ENCODE measurements at regions not wholly inside any gene's neighbourhood (a gene's known extent, or its start where the extent isn't known, plus 50 kb on each side); places are given as distances from the start of the nearest gene placed in this dataset.
"Not testable (repeated sequence)": the region's sequence is repeated elsewhere in the genome, so short reads cannot be mapped to it uniquely, and the experiment has no call there.

DNA sequence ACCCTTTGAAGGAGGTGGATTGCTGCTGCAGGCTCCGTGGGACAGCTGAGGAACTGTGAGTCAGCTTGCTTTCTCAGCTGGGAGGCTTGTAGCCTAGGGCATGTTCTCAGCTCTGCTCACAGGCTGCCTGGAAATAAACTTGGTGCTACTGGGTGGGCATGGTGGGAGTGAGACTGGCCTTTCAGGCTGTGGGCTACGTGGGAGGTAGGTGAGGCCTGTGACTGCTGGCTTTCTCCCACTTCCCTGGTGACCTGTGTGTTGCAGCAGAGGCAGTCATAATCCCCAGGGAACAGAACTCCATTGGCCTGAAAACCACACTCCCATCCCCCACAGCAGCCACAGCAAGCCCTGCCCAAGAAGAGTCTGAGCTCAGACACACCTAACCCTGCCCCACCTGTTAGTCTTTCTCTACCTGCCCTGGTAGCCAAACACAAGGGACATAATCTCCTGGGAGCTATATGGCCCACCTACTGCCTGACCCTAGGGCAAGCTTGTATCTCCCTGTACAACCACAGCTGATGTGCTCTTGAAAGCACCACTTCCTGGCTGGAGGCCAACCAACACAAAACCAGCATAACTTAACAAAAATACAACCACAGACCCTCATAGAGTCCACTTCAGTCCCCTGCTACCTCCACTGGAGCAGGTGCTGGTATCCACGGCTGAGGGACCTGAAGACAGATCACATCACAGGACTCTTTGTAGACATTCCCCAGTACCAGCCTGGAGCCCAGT, 236.5 kb downstream of the SQOR start:
- Histone ChIP-seq H3K4me3 (ENCODE audit: low read depth, low read length) (no peak overlapping the region), H3K36me3 (no peaks in the 10 kb centered on the region), H3K27me3 (ENCODE audit: insufficient read depth, low read depth, severe bottlenecking) (no peaks in the 10 kb centered on the region), H3K9me3 (ENCODE audit: severe bottlenecking) (peaks cover 2% of the 10 kb centered on the region), H3K27ac (no peak overlapping the region)
- no peak for DNase-seq
- TF ChIP-seq, protein P1, sequence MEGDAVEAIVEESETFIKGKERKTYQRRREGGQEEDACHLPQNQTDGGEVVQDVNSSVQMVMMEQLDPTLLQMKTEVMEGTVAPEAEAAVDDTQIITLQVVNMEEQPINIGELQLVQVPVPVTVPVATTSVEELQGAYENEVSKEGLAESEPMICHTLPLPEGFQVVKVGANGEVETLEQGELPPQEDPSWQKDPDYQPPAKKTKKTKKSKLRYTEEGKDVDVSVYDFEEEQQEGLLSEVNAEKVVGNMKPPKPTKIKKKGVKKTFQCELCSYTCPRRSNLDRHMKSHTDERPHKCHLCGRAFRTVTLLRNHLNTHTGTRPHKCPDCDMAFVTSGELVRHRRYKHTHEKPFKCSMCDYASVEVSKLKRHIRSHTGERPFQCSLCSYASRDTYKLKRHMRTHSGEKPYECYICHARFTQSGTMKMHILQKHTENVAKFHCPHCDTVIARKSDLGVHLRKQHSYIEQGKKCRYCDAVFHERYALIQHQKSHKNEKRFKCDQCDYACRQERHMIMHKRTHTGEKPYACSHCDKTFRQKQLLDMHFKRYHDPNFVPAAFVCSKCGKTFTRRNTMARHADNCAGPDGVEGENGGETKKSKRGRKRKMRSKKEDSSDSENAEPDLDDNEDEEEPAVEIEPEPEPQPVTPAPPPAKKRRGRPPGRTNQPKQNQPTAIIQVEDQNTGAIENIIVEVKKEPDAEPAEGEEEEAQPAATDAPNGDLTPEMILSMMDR (IDR thresholded peaks at IDR 0.05; ENCODE audit: low read depth, low read length): no peak

DNA sequence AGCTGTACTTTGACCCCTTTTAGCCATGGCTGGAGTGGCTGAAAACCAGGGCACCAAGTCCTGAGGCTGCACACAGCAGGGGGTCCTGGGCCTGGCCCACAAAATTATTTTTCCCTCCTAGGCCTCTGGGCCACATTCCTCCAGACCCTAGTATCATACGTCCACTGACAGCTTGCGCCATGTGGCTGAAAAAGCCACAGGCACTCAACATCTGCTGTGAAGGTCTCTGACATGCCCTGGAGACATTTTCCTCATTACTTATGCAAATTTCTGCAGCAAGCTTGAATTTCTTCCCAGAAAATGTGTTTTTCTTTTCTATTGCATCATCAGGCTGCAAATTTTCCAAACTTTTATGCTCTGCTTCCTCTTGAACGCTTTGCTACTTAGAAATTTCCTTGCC, 239.0 kb downstream of the SQOR start:
- peaks cover 2% of the 10 kb centered on the region for H3K9me3 ChIP-seq (ENCODE audit: severe bottlenecking)
- no peak overlapping the region for H3K4me3 ChIP-seq (ENCODE audit: low read depth, low read length)
- H3K27me3 ChIP-seq (ENCODE audit: insufficient read depth, low read depth, severe bottlenecking): no peaks in the 10 kb centered on the region
- no peak overlapping the region for H3K27ac ChIP-seq
- TF ChIP-seq, protein P1 (IDR thresholded peaks at IDR 0.05; ENCODE audit: low read depth, low read length): no peak
- no peaks in the 10 kb centered on the region for H3K36me3 ChIP-seq
- no peak for DNase-seq

DNA sequence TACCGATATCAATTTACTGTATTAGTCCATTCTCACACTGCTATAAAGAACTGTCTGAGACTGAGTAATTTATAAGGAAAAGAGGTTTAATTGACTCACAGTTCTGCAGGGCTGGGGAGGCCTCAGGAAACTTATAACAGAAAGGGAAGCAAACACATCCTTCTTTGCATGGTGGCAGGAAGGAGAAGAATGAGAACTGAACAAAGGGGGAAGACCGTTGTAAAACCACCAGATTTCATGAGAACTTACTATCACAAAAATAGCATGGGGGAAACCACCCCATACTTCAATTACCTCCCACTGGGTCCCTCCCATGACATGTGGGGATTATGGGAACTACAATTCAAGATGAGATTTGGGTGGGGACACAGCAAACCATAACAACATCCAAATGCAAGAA, 239.7 kb downstream of the SQOR start:
- H3K4me3 ChIP-seq (ENCODE audit: low read depth, low read length); H3K27me3 ChIP-seq (ENCODE audit: insufficient read depth, low read depth, severe bottlenecking); H3K9me3 ChIP-seq (ENCODE audit: severe bottlenecking); H3K27ac ChIP-seq; DNase-seq; H3K36me3 ChIP-seq: not testable (repeated sequence)

DNA sequence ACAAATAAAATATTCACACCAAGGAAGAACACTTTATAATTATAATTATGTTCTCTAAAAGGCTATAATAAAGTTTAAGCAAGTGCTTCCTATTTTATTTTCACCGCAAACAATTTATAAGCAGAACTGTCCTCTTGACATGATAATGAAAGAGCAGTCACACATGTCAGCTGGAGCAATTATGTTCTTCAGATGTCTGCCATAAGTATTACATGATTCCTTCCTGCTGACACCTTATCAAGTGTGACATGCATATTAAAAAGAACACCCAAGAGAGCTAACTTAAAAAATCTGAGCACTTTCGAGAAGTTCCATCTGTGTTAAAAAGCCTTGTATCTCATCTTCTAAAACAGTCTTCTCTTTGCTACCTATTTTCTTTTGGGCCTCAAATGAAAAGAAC, 249.5 kb downstream of the SQOR start:
- Histone ChIP-seq H3K27me3 (ENCODE audit: insufficient read depth, low read depth, severe bottlenecking) (no peaks in the 10 kb centered on the region), H3K27ac (no peak overlapping the region), H3K4me3 (ENCODE audit: low read depth, low read length) (no peak overlapping the region), H3K9me3 (ENCODE audit: severe bottlenecking) (no peaks in the 10 kb centered on the region), H3K36me3 (no peaks in the 10 kb centered on the region)
- DNase-seq: no peak
- TF ChIP-seq, protein P1 (IDR thresholded peaks at IDR 0.05; ENCODE audit: low read depth, low read length): no peak

DNA sequence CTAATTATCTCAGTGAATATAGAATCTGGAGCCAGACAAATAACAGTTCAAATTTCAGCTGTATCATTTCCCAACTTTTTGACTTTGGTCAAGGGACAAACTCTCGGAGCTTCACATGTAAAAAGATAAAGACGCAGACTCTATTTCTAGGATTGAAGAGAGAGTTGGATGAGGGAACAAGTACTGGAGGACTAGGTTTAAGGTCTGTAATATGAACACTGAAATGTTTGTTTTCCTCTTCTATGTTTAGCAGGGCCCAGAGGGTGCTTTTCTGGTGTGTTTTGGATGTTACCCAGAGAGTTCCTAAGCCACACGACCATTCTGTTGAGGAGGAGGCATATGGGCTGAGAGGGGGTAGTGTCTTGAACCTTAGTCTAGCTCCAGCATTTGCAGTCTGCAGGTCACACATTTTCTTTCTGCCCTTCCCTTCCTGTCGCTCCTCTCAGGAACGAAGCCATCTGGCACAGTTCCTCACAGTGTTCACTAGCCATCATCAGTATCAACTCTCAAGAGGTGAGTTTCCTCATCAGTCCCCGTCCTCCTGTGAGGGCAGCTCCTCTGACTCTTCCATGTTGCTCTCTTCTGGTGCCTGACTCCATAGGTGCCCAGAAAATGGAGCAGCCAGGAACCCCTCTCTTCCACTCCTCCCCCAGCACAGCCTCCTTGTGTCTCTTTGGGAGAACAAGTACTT, 250.1 kb downstream of the SQOR start:
- H3K27ac ChIP-seq: no peak overlapping the region
- H3K36me3 ChIP-seq: no peaks in the 10 kb centered on the region
- TF ChIP-seq, protein P1 (IDR thresholded peaks at IDR 0.05; ENCODE audit: low read depth, low read length): no peak

DNA sequence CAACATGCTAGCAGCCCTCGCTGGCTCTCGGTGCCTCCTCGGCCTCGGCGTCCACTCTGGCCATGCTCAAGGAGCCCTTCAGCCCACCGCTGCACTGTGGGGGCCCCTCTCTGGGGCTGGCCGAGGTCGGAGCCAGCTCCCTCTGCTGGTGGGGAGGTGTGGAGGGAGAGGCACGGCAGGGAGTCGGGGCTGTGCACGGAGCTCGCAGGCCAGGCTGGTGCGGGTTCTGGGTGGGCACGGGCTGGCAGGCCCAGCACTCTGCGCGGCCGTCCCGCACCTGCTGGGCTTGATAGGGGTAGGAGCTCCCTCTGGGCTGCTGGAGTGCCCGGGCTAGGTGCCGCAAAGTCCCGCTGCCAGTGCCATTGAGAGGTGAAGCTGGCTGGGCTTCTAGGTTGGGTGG, 251.0 kb downstream of the SQOR start:
- Histone ChIP-seq H3K27ac (no peak overlapping the region), H3K36me3 (no peaks in the 10 kb centered on the region), H3K27me3 (ENCODE audit: insufficient read depth, low read depth, severe bottlenecking) (no peaks in the 10 kb centered on the region), H3K4me3 (ENCODE audit: low read depth, low read length) (no peak overlapping the region), H3K9me3 (ENCODE audit: severe bottlenecking) (no peaks in the 10 kb centered on the region)
- TF ChIP-seq, protein P1 (IDR thresholded peaks at IDR 0.05; ENCODE audit: low read depth, low read length): no peak
- no peak for DNase-seq

More for the DNA sequence above, 250.1 kb downstream of the SQOR start:
- no peaks in the 10 kb centered on the region for H3K27me3 ChIP-seq (ENCODE audit: insufficient read depth, low read depth, severe bottlenecking)
- no peak overlapping the region for H3K4me3 ChIP-seq (ENCODE audit: low read depth, low read length)
- no peak for DNase-seq
- H3K9me3 ChIP-seq (ENCODE audit: severe bottlenecking): no peaks in the 10 kb centered on the region

All from WERI-Rb-1 (cell line).